Thyroid gland (tissue), 4 donors: ENCODE measurements at regions not wholly inside any gene's neighbourhood (a gene's known extent, or its start where the extent isn't known, plus 50 kb on each side); places are given as distances from the start of the nearest gene placed in this dataset.

Source experiments
- CTCF ChIP-seq, 6 experiments: fragments of 200-600 bp in 3 of 6; fragments of 450-650 bp in 3 of 6; sonication (generic) in 3 of 6; IDR thresholded peaks; one replicate each; pipeline ENCODE4 v1.5.1; 2016 to 2019; ENCODE audit warnings: antibody characterized with exemption in 6 of 6, mild to moderate bottlenecking in 2 of 6, inconsistent platforms in 1 of 6, moderate library complexity in 1 of 6
- POLR2A ChIP-seq, 2 donors: fragments of 450-650 bp; IDR thresholded peaks; one replicate each; pipeline ENCODE4 v1.6.1; 2017; ENCODE audit warnings: antibody characterized with exemption in 2 of 2, mild to moderate bottlenecking in 2 of 2, moderate library complexity in 1 of 2

DNA sequence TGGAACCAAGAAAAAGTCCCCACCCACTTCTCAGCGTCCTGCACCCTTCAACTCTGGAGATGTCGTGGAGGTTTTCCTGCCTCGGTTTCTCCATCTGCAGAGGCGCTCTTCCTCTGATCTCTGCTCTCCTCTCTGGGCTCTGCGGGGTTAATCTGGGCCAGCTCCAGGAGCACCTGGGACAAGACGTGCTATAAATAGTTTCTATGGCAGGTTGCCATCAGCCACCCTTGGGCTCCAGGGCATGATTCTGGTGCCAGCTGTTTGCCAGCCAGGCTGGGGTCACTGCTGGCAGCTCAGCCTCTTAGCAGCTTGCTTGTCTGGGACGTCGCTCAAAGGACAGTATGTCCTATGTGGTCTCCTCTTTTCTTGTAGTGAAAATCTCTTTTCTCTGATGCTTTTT lies 137.1 kb downstream of the ACTL8 start:
- TF ChIP-seq CTCF (IDR thresholded peaks at IDR 0.05), result no peak
- TF ChIP-seq POLR2A (IDR thresholded peaks at IDR 0.05), result no peak
